ENCODE measurements at regions not wholly inside any gene's neighbourhood (a gene's known extent, or its start where the extent isn't known, plus 50 kb on each side); places are given as distances from the start of the nearest gene placed in this dataset.

GRCh38 chrX:63050225-63050624, 300.9 kb downstream of the SPIN4 start:
- no peak for TF ChIP-seq POLR2A (IDR thresholded peaks at IDR 0.05)
- peak; percentile 30 to 53 (median 41) for TF ChIP-seq CTCF (IDR thresholded peaks at IDR 0.05)

Measured in right lobe of liver (tissue), 4 donors.